Activated CD8-positive, alpha-beta T cell treated with anti-CD3 and anti-CD28 coated beads for 36 hours (primary cell): ENCODE measurements at regions not wholly inside any gene's neighbourhood (a gene's known extent, or its start where the extent isn't known, plus 50 kb on each side); places are given as distances from the start of the nearest gene placed in this dataset.

Source experiments
- ATAC-seq: fragments of 200-7000 bp; cut with Tn5 transposase; one replicate; pipeline ENCODE4 v1.10.0; 2021; ENCODE audit warnings: mild to moderate bottlenecking, moderate library complexity
- CTCF ChIA-PET: fragments of 350-600 bp; sonication (Branson Sonifier 250); formaldehyde crosslinking; loops from one replicate; lab custom pipeline; 2021; ENCODE audit warnings: antibody characterized with exemption; lab: Charles Lee
- POLR2A ChIA-PET: fragments of 350-600 bp; sonication (Branson Sonifier 250); formaldehyde crosslinking; loops from one replicate; lab custom pipeline; 2021; ENCODE audit warnings: antibody characterized with exemption; lab: Charles Lee
- DNase-seq: peaks from one replicate; pipeline ENCODE4 v3.0.0-alpha.2; 2020
- H3K27ac Mint-ChIP-seq: one replicate; pipeline ENCODE4 v1.8.0; 2021; ENCODE audit warnings: mild to moderate bottlenecking, mixed read lengths
- H3K27me3 Mint-ChIP-seq: one replicate; pipeline ENCODE4 v1.8.0; 2021; ENCODE audit warnings: mixed read lengths
- H3K36me3 Mint-ChIP-seq: one replicate; pipeline ENCODE4 v1.8.0; 2021; ENCODE audit warnings: low read depth, mixed read lengths
- H3K4me1 Mint-ChIP-seq: one replicate; pipeline ENCODE4 v1.8.0; 2021; ENCODE audit warnings: low read depth, mixed read lengths
- H3K4me3 Mint-ChIP-seq: one replicate; pipeline ENCODE4 v1.8.0; 2021; ENCODE audit warnings: mild to moderate bottlenecking, moderate library complexity, mixed read lengths
- H3K9me3 Mint-ChIP-seq: one replicate; pipeline ENCODE4 v1.8.0; 2021; ENCODE audit warnings: mixed read lengths
- intact Hi-C: fragments of 100-400 bp; cut with micrococcal nuclease; formaldehyde crosslinking; loops from one replicate; pipeline ENCODE4 v1.10.0; 2022
- TF ChIP-seq, protein P1 (sequence below): fragments of 200-600 bp; IDR thresholded peaks from one replicate; pipeline ENCODE4 v1.8.0; 2022; ENCODE audit warnings: antibody characterized with exemption, mild to moderate bottlenecking

GRCh38 chr12:113640837-113641236 is 169.2 kb upstream of the LHX5 start:
- TF ChIP-seq, protein P1, sequence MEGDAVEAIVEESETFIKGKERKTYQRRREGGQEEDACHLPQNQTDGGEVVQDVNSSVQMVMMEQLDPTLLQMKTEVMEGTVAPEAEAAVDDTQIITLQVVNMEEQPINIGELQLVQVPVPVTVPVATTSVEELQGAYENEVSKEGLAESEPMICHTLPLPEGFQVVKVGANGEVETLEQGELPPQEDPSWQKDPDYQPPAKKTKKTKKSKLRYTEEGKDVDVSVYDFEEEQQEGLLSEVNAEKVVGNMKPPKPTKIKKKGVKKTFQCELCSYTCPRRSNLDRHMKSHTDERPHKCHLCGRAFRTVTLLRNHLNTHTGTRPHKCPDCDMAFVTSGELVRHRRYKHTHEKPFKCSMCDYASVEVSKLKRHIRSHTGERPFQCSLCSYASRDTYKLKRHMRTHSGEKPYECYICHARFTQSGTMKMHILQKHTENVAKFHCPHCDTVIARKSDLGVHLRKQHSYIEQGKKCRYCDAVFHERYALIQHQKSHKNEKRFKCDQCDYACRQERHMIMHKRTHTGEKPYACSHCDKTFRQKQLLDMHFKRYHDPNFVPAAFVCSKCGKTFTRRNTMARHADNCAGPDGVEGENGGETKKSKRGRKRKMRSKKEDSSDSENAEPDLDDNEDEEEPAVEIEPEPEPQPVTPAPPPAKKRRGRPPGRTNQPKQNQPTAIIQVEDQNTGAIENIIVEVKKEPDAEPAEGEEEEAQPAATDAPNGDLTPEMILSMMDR: no peak
- ChIA-PET POLR2A (no interaction called here), CTCF (no interaction called here)
- Mint-ChIP-seq H3K9me3 (no peaks in the 10 kb centered on the region), H3K36me3 (no peaks in the 10 kb centered on the region), H3K4me1 (no peaks in the 10 kb centered on the region), H3K4me3 (no peak overlapping the region), H3K27me3 (peaks cover 37% of the 10 kb centered on the region), H3K27ac (no peak overlapping the region)
- DNase-seq: no peak
- intact Hi-C loops: no loop called here
- ATAC-seq: no peak

GRCh38 chr12:113639474-113639873 is 167.8 kb upstream of the LHX5 start:
- ChIA-PET CTCF (no interaction called here), POLR2A (no interaction called here)
- no peaks in the 10 kb centered on the region for H3K4me1 Mint-ChIP-seq
- no peaks in the 10 kb centered on the region for H3K9me3 Mint-ChIP-seq
- intact Hi-C loops: no loop called here
- H3K27ac Mint-ChIP-seq: no peak overlapping the region
- peaks cover 30% of the 10 kb centered on the region for H3K27me3 Mint-ChIP-seq
- DNase-seq (no peak), ATAC-seq (no peak)
- no peaks in the 10 kb centered on the region for H3K36me3 Mint-ChIP-seq
- H3K4me3 Mint-ChIP-seq: no peak overlapping the region
- TF ChIP-seq, protein P1: no peak

- H3K9me3 Mint-ChIP-seq: no peaks in the 10 kb centered on the region
- intact Hi-C loops: no loop called here
- ChIA-PET POLR2A (no interaction called here), CTCF (no interaction called here)
- H3K27me3 Mint-ChIP-seq: peaks cover 24% of the 10 kb centered on the region
- H3K4me3 Mint-ChIP-seq: no peak overlapping the region
- DNase-seq: no peak
- TF ChIP-seq, protein P1: no peak
- H3K27ac Mint-ChIP-seq: no peak overlapping the region
- H3K4me1 Mint-ChIP-seq: no peaks in the 10 kb centered on the region
- H3K36me3 Mint-ChIP-seq: no peaks in the 10 kb centered on the region
- ATAC-seq: no peak
Observed at GRCh38 chr12:113638460-113638775, 166.7 kb upstream of the LHX5 start.

DNA sequence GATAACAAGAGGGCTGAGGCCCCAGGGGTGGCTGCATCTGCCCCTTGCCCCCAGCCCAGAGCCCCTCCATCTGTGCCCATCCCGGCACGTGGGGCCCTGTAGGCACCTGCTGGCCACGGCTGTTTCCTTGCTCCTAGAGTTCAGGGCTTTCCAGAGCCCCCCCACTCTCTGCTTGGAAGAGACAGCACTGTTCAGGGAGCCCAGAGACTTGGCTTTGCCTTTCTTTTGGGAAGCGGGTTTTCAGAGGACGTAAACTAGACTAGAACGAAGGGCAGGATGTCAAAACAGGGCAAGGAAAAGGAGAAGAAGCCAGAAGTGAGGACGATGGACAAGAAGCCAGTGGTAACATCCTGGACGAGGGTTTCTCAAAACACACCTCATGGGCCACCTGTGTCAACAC is 163.3 kb upstream of the LHX5 start:
- peaks cover 15% of the 10 kb centered on the region for H3K27me3 Mint-ChIP-seq
- no peak overlapping the region for H3K27ac Mint-ChIP-seq
- DNase-seq: no peak
- H3K4me3 Mint-ChIP-seq: no peak overlapping the region
- TF ChIP-seq, protein P1: no peak
- peaks cover 4% of the 10 kb centered on the region for H3K9me3 Mint-ChIP-seq
- no peaks in the 10 kb centered on the region for H3K4me1 Mint-ChIP-seq
- intact Hi-C loops: no loop called here
- ChIA-PET POLR2A (no interaction called here), CTCF (no interaction called here)
- no peaks in the 10 kb centered on the region for H3K36me3 Mint-ChIP-seq
- no peak for ATAC-seq

GRCh38 chr12:113634474-113634873 is 162.8 kb upstream of the LHX5 start:
- Mint-ChIP-seq H3K4me1 (no peaks in the 10 kb centered on the region), H3K36me3 (no peaks in the 10 kb centered on the region), H3K9me3 (peaks cover 7% of the 10 kb centered on the region), H3K27ac (no peak overlapping the region), H3K4me3 (no peak overlapping the region), H3K27me3 (peaks cover 11% of the 10 kb centered on the region)
- ChIA-PET CTCF (no interaction called here), POLR2A (no interaction called here)
- no peak for DNase-seq
- TF ChIP-seq, protein P1: no peak
- intact Hi-C loops: no loop called here
- no peak for ATAC-seq
